Endothelial cell of umbilical vein (primary cell): ENCODE measurements at regions not wholly inside any gene's neighbourhood (a gene's known extent, or its start where the extent isn't known, plus 50 kb on each side); places are given as distances from the start of the nearest gene placed in this dataset.

Experiments used
- BruUV-seq: library from RNA; stranded (reverse); fragments of 400-500 nt; replicated peaks from 2 replicates; lab custom pipeline; 2021; lab: Mats Ljungman, UMichigan
- CTCF ChIA-PET: fragments of 300-600, 350-600 bp; sonication (Branson Sonifier 250); formaldehyde crosslinking; loops from one replicate; lab custom pipeline; 2021; ENCODE audit warnings: antibody characterized with exemption, inconsistent platforms; lab: Charles Lee
- POLR2A ChIA-PET: fragments of 300-600, 350-600 bp; sonication (Branson Sonifier 250); formaldehyde crosslinking; loops from one replicate; lab custom pipeline; 2021; ENCODE audit warnings: antibody characterized with exemption, inconsistent platforms; lab: Charles Lee
- DNase-seq: peaks from one replicate; pipeline ENCODE4 v3.0.0-alpha.2; 2011; ENCODE audit warnings: low read depth, low spot score
- FAIRE-seq: peaks from 2 replicates; lab custom pipeline; 2011; peaks lifted over from hg19 to GRCh38; lab: Jason Lieb, UNC
- H2AFZ ChIP-seq: 2 replicates; pipeline ENCODE4 v1.6.0; 2012; ENCODE audit warnings: low read depth, low read length, control low read depth, inconsistent platforms
- H3K27ac ChIP-seq: 2 replicates; pipeline ENCODE4 v1.5.1; 2011; ENCODE audit warnings: low read depth, mild to moderate bottlenecking, control low read depth, low read length, moderate library complexity; ENCODE audit not compliant: insufficient read depth
- H3K27me3 ChIP-seq, 2 experiments: 2 replicates each; pipeline versions ENCODE4 v1.6.0 to v1.6.1; 2011; ENCODE audit warnings: low read length in 2 of 2, mixed read lengths in 1 of 2; ENCODE audit not compliant: control insufficient read depth in 2 of 2, insufficient read depth in 2 of 2
- H3K36me3 ChIP-seq, 2 experiments: 2 replicates in 1 of 2; 3 replicates in 1 of 2; pipeline ENCODE4 v1.5.1; 2011; ENCODE audit warnings: low read length in 2 of 2, mild to moderate bottlenecking in 1 of 2, moderate library complexity in 1 of 2; ENCODE audit not compliant: control insufficient read depth in 2 of 2, insufficient read depth in 2 of 2; ENCODE audit errors: extremely low read depth in 1 of 2
- H3K4me1 ChIP-seq: 3 replicates; pipeline ENCODE4 v1.5.1; 2011; ENCODE audit warnings: mild to moderate bottlenecking, low read length; ENCODE audit not compliant: control insufficient read depth, insufficient read depth; ENCODE audit errors: extremely low read depth
- H3K4me2 ChIP-seq: 2 replicates; pipeline ENCODE4 v1.6.1; 2011; ENCODE audit warnings: low read length, control low read depth, mixed read lengths; ENCODE audit not compliant: insufficient read depth
- H3K4me3 ChIP-seq, 3 experiments: fragments of 200-600 bp in 1 of 3; sonication (generic), shearing (Covaris generic) in 1 of 3; replicated peaks in 1 of 3; 2 replicates each; pipeline ENCODE4 v1.5.1; 2011 to 2016; ENCODE audit warnings: control low read depth in 3 of 3, low read length in 3 of 3, mild to moderate bottlenecking in 2 of 3, inconsistent platforms in 1 of 3, low read depth in 1 of 3, moderate library complexity in 1 of 3; ENCODE audit not compliant: insufficient read depth in 1 of 3
- H3K79me2 ChIP-seq: 2 replicates; pipeline ENCODE4 v1.6.0; 2012; ENCODE audit warnings: low read length, inconsistent platforms; ENCODE audit not compliant: control insufficient read depth, insufficient read depth
- H3K9ac ChIP-seq: replicated peaks from 2 replicates; pipeline ENCODE3; 2011; ENCODE audit warnings: low read length, control low read depth; ENCODE audit not compliant: insufficient read depth; ENCODE audit errors: extremely low read depth
- H3K9me1 ChIP-seq: replicated peaks from 3 replicates; pipeline ENCODE4 v1.6.0; 2011; ENCODE audit warnings: mild to moderate bottlenecking, low read length; ENCODE audit not compliant: control insufficient read depth, insufficient read depth; ENCODE audit errors: extremely low read depth
- H3K9me3 ChIP-seq: replicated peaks from 2 replicates; pipeline ENCODE4 v1.5.1; 2012; ENCODE audit warnings: low read length, inconsistent platforms; ENCODE audit not compliant: control insufficient read depth, insufficient read depth
- H4K20me1 ChIP-seq: replicated peaks from 2 replicates; pipeline ENCODE3; 2011; ENCODE audit warnings: mild to moderate bottlenecking, low read length; ENCODE audit not compliant: control insufficient read depth, insufficient read depth; ENCODE audit errors: extremely low read depth
- CTCF ChIP-seq, 2 donors: IDR thresholded peaks; 1 replicate in 1 of 2; 2 replicates in 1 of 2; pipeline ENCODE4 v1.5.1; 2011; ENCODE audit warnings: low read length in 2 of 2, mild to moderate bottlenecking in 2 of 2, moderate library complexity in 2 of 2, control low read depth in 1 of 2, inconsistent platforms in 1 of 2, low read depth in 1 of 2; ENCODE audit not compliant: insufficient read depth in 1 of 2; ENCODE audit errors: extremely low read depth in 1 of 2
- FOS ChIP-seq: IDR thresholded peaks from 2 replicates; pipeline ENCODE4 v1.6.1; 2011; ENCODE audit warnings: mild to moderate bottlenecking, low read length, moderate library complexity, borderline replicate concordance; ENCODE audit not compliant: insufficient read depth
- JUN ChIP-seq: IDR thresholded peaks from 2 replicates; pipeline ENCODE4 v1.6.1; 2011; ENCODE audit warnings: borderline replicate concordance, low read depth; ENCODE audit not compliant: insufficient read length, insufficient read depth
- MAX ChIP-seq: IDR thresholded peaks from 2 replicates; pipeline ENCODE4 v1.6.1; 2011; ENCODE audit not compliant: insufficient read depth, insufficient read length
- MYC ChIP-seq: IDR thresholded peaks from one replicate; pipeline ENCODE4 v1.6.1; 2011; ENCODE audit warnings: mild to moderate bottlenecking, low read depth, low read length
- POLR2A ChIP-seq: IDR thresholded peaks from 2 replicates; pipeline ENCODE4 v1.6.1; 2012; ENCODE audit warnings: low read depth, mild to moderate bottlenecking, control low read depth, low read length
- POLR2AphosphoS5 ChIP-seq: IDR thresholded peaks from 2 replicates; pipeline ENCODE4 v1.6.1; 2012; ENCODE audit warnings: low read depth, mild to moderate bottlenecking, control low read depth, low read length, moderate library complexity; ENCODE audit not compliant: insufficient read depth
- dilution Hi-C: fragments of 300-500 bp; cut with MboI; formaldehyde crosslinking; loops from one replicate; pipeline ENCODE4 v1.15.0; 2019; ENCODE audit warnings: low sequenced_read_pairs; ENCODE audit not compliant: extremely low pct_ligation_motif_present
- intact Hi-C: fragments of 100-400 bp; cut with micrococcal nuclease; formaldehyde crosslinking; loops from one replicate; pipeline ENCODE4 v1.10.0; 2022

GRCh38 chr18:43570593-43570992 lies 293.3 kb upstream of the SYT4 start:
- CTCF ChIA-PET: interaction anchor here (1.0 to 7.4 kb wide), 12 partner anchors 8 to 1517 kb away, joined by 3 to 188 read pairs (median 6); no protein-coding TSS in a partner anchor
- H3K4me3 ChIP-seq: no peak overlapping the region
- H3K4me2 ChIP-seq: no peak overlapping the region
- no peak overlapping the region for H3K27ac ChIP-seq
- no peak overlapping the region for H2AFZ ChIP-seq
- no peaks in the 10 kb centered on the region for H3K36me3 ChIP-seq
- H3K9ac ChIP-seq: no peak overlapping the region
- no peaks in the 10 kb centered on the region for H3K4me1 ChIP-seq
- dilution Hi-C loops (no loop called here), intact Hi-C loops (no loop called here)
- H3K9me1 ChIP-seq: no peaks in the 10 kb centered on the region
- POLR2A ChIA-PET: interaction anchor here (1.0 kb wide), 1 partner anchor 17 kb away, joined by 4 read pairs; no protein-coding TSS in a partner anchor
- H3K79me2 ChIP-seq: no peaks in the 10 kb centered on the region
- H4K20me1 ChIP-seq: no peaks in the 10 kb centered on the region
- DNase-seq (no peak), FAIRE-seq (no peak)
- H3K27me3 ChIP-seq: no peaks in the 10 kb centered on the region
- TF ChIP-seq POLR2A: no peak
- no peak for TF ChIP-seq MYC
- no peak for TF ChIP-seq MAX
- TF ChIP-seq JUN: no peak
- no peak for TF ChIP-seq FOS
- no peak for TF ChIP-seq CTCF (IDR thresholded peaks at IDR 0.05; ENCODE audit: extremely low read depth in 1 of 2, insufficient read depth in 1 of 2, low read depth in 1 of 2, low read length in 2 of 2)
- no peak for TF ChIP-seq POLR2AphosphoS5
- no TSS peak for BruUV-seq
- H3K9me3 ChIP-seq: no peaks in the 10 kb centered on the region
